Erythroblast (primary cell): ENCODE measurements at regions not wholly inside any gene's neighbourhood (a gene's known extent, or its start where the extent isn't known, plus 50 kb on each side); places are given as distances from the start of the nearest gene placed in this dataset.

Source experiments
- GATA1 ChIP-seq: IDR thresholded peaks from 2 replicates; pipeline ENCODE4 v1.6.1; 2011; ENCODE audit warnings: low read depth, mild to moderate bottlenecking, control low read depth, low read length, moderate library complexity
- POLR2A ChIP-seq: IDR thresholded peaks from 2 replicates; pipeline ENCODE4 v1.6.1; 2011; ENCODE audit warnings: mild to moderate bottlenecking, low read length

- TF ChIP-seq POLR2A, result no peak
- no peak for TF ChIP-seq GATA1
Measured at GRCh38 chr6:95244751-95245150, 332.6 kb upstream of the MANEA start.
